A549 (cell line): ENCODE measurements at regions not wholly inside any gene's neighbourhood (a gene's known extent, or its start where the extent isn't known, plus 50 kb on each side); places are given as distances from the start of the nearest gene placed in this dataset.

Experiments used
- CEBPB ChIP-seq, 2 experiments: fragments of >200 bp in 1 of 2; sonication (Bioruptor Twin) in 1 of 2; formaldehyde crosslinking in 1 of 2; IDR thresholded peaks; 2 replicates each; pipeline ENCODE4 v1.6.1; 2012 to 2016
- EP300 ChIP-seq, 2 experiments: fragments of >200 bp; sonication (Bioruptor Twin); formaldehyde crosslinking; IDR thresholded peaks; 2 replicates in 1 of 2; 3 replicates in 1 of 2; pipeline ENCODE4 v1.6.1; 2016 to 2017
- ESRRA ChIP-seq: fragments of 150-350 bp; IDR thresholded peaks from 2 replicates; pipeline ENCODE4 v1.6.1; 2014; ENCODE audit warnings: mild to moderate bottlenecking, low read length, borderline replicate concordance
- HOXA7 ChIP-seq: fragments of 250-450 bp; sonication (Bioruptor Pico); IDR thresholded peaks from 2 replicates; pipeline ENCODE4 v1.5.0; 2020; ENCODE audit warnings: mild to moderate bottlenecking, moderate library complexity
- MYC ChIP-seq: IDR thresholded peaks from 2 replicates; pipeline ENCODE4 v1.6.1; 2012; ENCODE audit warnings: mild to moderate bottlenecking, inconsistent platforms, low read length, improper control_type of control experiment, borderline replicate concordance
- POLR2A ChIP-seq: IDR thresholded peaks from 2 replicates; pipeline ENCODE4 v1.6.1; 2012; ENCODE audit warnings: mild to moderate bottlenecking, low read length
- RAD21 ChIP-seq, 2 experiments: fragments of >200 bp in 1 of 2; sonication (Bioruptor Twin) in 1 of 2; formaldehyde crosslinking in 1 of 2; IDR thresholded peaks in 1 of 2; conservative IDR thresholded peaks in 1 of 2; 2 replicates in 1 of 2; 3 replicates in 1 of 2; pipeline ENCODE4 v1.6.1; 2012 to 2018; ENCODE audit warnings: inconsistent platforms in 1 of 2
- RCOR1 ChIP-seq: fragments of 150-350 bp; IDR thresholded peaks from 2 replicates; pipeline ENCODE4 v1.6.1; 2014; ENCODE audit warnings: antibody characterized with exemption, low read length, low read depth
- RNF2 ChIP-seq: fragments of 200-600 bp; sonication (generic); IDR thresholded peaks from 2 replicates; pipeline ENCODE4 v1.6.1; 2016; ENCODE audit warnings: low read depth, mild to moderate bottlenecking, antibody characterized with exemption, moderate library complexity, borderline replicate concordance
- TF ChIP-seq, protein P1 (sequence below): fragments of >200 bp; sonication (Bioruptor Twin); formaldehyde crosslinking; IDR thresholded peaks from 3 replicates; pipeline ENCODE4 v1.5.1; 2016

DNA sequence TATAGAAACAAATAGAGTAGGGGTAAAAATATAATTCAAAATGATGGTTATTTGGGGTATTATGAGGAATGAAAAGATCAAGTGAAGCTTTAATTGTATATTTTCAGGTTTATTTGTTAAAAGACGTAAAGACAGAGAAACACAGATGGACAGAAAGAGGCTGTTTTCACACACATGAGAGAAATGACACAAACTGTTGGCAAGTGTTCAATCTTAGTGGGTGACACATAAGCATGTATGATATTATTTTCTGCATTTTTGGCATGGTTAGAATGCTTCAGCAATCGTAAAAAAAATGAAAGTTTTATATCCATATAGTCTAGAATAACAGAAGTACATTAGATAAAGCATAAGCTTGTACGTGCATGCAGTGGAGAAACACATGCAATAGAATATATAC is 464.4 kb upstream of the AKR1E2 start:
- no peak for TF ChIP-seq CEBPB (IDR thresholded peaks at IDR 0.05)
- TF ChIP-seq RNF2, result no peak
- TF ChIP-seq, protein P1, sequence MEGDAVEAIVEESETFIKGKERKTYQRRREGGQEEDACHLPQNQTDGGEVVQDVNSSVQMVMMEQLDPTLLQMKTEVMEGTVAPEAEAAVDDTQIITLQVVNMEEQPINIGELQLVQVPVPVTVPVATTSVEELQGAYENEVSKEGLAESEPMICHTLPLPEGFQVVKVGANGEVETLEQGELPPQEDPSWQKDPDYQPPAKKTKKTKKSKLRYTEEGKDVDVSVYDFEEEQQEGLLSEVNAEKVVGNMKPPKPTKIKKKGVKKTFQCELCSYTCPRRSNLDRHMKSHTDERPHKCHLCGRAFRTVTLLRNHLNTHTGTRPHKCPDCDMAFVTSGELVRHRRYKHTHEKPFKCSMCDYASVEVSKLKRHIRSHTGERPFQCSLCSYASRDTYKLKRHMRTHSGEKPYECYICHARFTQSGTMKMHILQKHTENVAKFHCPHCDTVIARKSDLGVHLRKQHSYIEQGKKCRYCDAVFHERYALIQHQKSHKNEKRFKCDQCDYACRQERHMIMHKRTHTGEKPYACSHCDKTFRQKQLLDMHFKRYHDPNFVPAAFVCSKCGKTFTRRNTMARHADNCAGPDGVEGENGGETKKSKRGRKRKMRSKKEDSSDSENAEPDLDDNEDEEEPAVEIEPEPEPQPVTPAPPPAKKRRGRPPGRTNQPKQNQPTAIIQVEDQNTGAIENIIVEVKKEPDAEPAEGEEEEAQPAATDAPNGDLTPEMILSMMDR, result no peak
- no peak for TF ChIP-seq HOXA7 (CRISPR knock-in tag)
- TF ChIP-seq ESRRA, result no peak
- no peak for TF ChIP-seq EP300 (IDR thresholded peaks at IDR 0.05)
- TF ChIP-seq MYC, result no peak
- TF ChIP-seq RCOR1, result no peak
- TF ChIP-seq POLR2A, result no peak
- no peak for TF ChIP-seq RAD21 (conservative IDR thresholded peaks at IDR 0.05 in 1 of 2, IDR thresholded peaks at IDR 0.05 in 1 of 2)
